BLaER1 treated with 17β-estradiol and CSF1 and Interleukin-3, amounts not matched to agents 10 nM and 100 nM (cell line): ENCODE measurements at regions not wholly inside any gene's neighbourhood (a gene's known extent, or its start where the extent isn't known, plus 50 kb on each side); places are given as distances from the start of the nearest gene placed in this dataset.

ENCODE experiments used
- H3K27ac ChIP-seq, 11 experiments: shearing (Covaris generic); formaldehyde crosslinking; 2 replicates each; pipeline ENCODE4 v1.8.1; 2022
- H3K27me3 ChIP-seq, 11 experiments: shearing (Covaris generic); formaldehyde crosslinking; 2 replicates each; pipeline ENCODE4 v1.8.1; 2022
- H3K36me3 ChIP-seq, 11 experiments: shearing (Covaris generic); formaldehyde crosslinking; 2 replicates each; pipeline ENCODE4 v1.8.1; 2022
- H3K4me1 ChIP-seq, 10 experiments: shearing (Covaris generic); formaldehyde crosslinking; 2 replicates each; pipeline ENCODE4 v1.8.1; 2022
- H3K4me2 ChIP-seq, 11 experiments: shearing (Covaris generic); formaldehyde crosslinking; 2 replicates each; pipeline ENCODE4 v1.8.1; 2022
- H3K4me3 ChIP-seq, 10 experiments: shearing (Covaris generic); formaldehyde crosslinking; 2 replicates each; pipeline ENCODE4 v1.8.1; 2022
- H3K9ac ChIP-seq, 11 experiments: shearing (Covaris generic); formaldehyde crosslinking; 2 replicates each; pipeline ENCODE4 v1.8.1; 2022
- H3K9me3 ChIP-seq, 11 experiments: shearing (Covaris generic); formaldehyde crosslinking; replicated peaks in 1 of 11; 2 replicates each; pipeline ENCODE4 v1.8.1; 2022
- H4K20me1 ChIP-seq, 11 experiments: shearing (Covaris generic); formaldehyde crosslinking; 2 replicates each; pipeline ENCODE4 v1.8.1; 2022
- Cebpa-rat ChIP-seq, 11 experiments: shearing (Covaris generic); IDR thresholded peaks; 2 replicates each; pipeline ENCODE4 v1.8.1; 2022

GRCh38 chr12:91272461-91273063 is 89.9 kb upstream of the DCN start:
- no peak for TF ChIP-seq Cebpa-rat (IDR thresholded peaks at IDR 0.05)
- no peaks in the 10 kb centered on the region for H3K27me3 ChIP-seq
- H3K9me3 ChIP-seq, result no peaks in the 10 kb centered on the region
- H3K36me3 ChIP-seq, result no peaks in the 10 kb centered on the region
- no peak overlapping the region for H3K4me2 ChIP-seq
- no peak overlapping the region for H3K9ac ChIP-seq
- no peaks in the 10 kb centered on the region for H3K4me1 ChIP-seq
- no peak overlapping the region for H3K27ac ChIP-seq
- H3K4me3 ChIP-seq, result no peak overlapping the region
- H4K20me1 ChIP-seq, result no peaks in the 10 kb centered on the region

GRCh38 chr12:91271185-91271584 is 88.6 kb upstream of the DCN start:
- no peaks in the 10 kb centered on the region for H3K9me3 ChIP-seq
- H3K27ac ChIP-seq, result no peak overlapping the region
- H3K36me3 ChIP-seq, result no peaks in the 10 kb centered on the region
- no peak overlapping the region for H3K4me3 ChIP-seq
- TF ChIP-seq Cebpa-rat (IDR thresholded peaks at IDR 0.05), result no peak
- H3K9ac ChIP-seq, result no peak overlapping the region
- no peak overlapping the region for H3K4me2 ChIP-seq
- no peaks in the 10 kb centered on the region for H3K27me3 ChIP-seq
- H4K20me1 ChIP-seq, result no peaks in the 10 kb centered on the region
- H3K4me1 ChIP-seq, result no peaks in the 10 kb centered on the region

GRCh38 chr12:91267039-91267438 is 84.4 kb upstream of the DCN start:
- no peaks in the 10 kb centered on the region for H3K27me3 ChIP-seq
- H3K9ac ChIP-seq, result no peak overlapping the region
- H4K20me1 ChIP-seq, result no peaks in the 10 kb centered on the region
- no peaks in the 10 kb centered on the region for H3K9me3 ChIP-seq
- no peak for TF ChIP-seq Cebpa-rat (IDR thresholded peaks at IDR 0.05)
- no peak overlapping the region for H3K4me2 ChIP-seq
- no peaks in the 10 kb centered on the region for H3K4me1 ChIP-seq
- H3K4me3 ChIP-seq, result no peak overlapping the region
- no peaks in the 10 kb centered on the region for H3K36me3 ChIP-seq
- H3K27ac ChIP-seq, result no peak overlapping the region

- H3K4me2 ChIP-seq, result no peak overlapping the region
- no peaks in the 10 kb centered on the region for H3K9me3 ChIP-seq
- H3K27ac ChIP-seq, result no peak overlapping the region
- H3K4me1 ChIP-seq, result no peaks in the 10 kb centered on the region
- H3K36me3 ChIP-seq, result no peaks in the 10 kb centered on the region
- H3K27me3 ChIP-seq, result no peaks in the 10 kb centered on the region
- H3K9ac ChIP-seq, result no peak overlapping the region
- no peak for TF ChIP-seq Cebpa-rat (IDR thresholded peaks at IDR 0.05)
- no peaks in the 10 kb centered on the region for H4K20me1 ChIP-seq
- no peak overlapping the region for H3K4me3 ChIP-seq
Measured at GRCh38 chr12:91264178-91264577, 81.6 kb upstream of the DCN start.

GRCh38 chr12:91261820-91262676 is 79.4 kb upstream of the DCN start:
- Histone ChIP-seq H3K4me2 (no peak overlapping the region), H3K27ac (no peak overlapping the region), H3K4me1 (no peaks in the 10 kb centered on the region), H3K9ac (no peak overlapping the region), H3K4me3 (no peak overlapping the region), H3K27me3 (no peaks in the 10 kb centered on the region), H3K9me3 (no peaks in the 10 kb centered on the region), H3K36me3 (no peaks in the 10 kb centered on the region), H4K20me1 (no peaks in the 10 kb centered on the region)
- TF ChIP-seq Cebpa-rat (IDR thresholded peaks at IDR 0.05), result no peak

GRCh38 chr12:91256411-91256810 is 73.8 kb upstream of the DCN start:
- no peaks in the 10 kb centered on the region for H4K20me1 ChIP-seq
- H3K4me2 ChIP-seq, result no peak overlapping the region
- no peaks in the 10 kb centered on the region for H3K9me3 ChIP-seq
- H3K4me1 ChIP-seq, result no peaks in the 10 kb centered on the region
- H3K27me3 ChIP-seq, result no peaks in the 10 kb centered on the region
- no peak overlapping the region for H3K4me3 ChIP-seq
- no peak for TF ChIP-seq Cebpa-rat (IDR thresholded peaks at IDR 0.05)
- no peak overlapping the region for H3K9ac ChIP-seq
- H3K36me3 ChIP-seq, result no peaks in the 10 kb centered on the region
- H3K27ac ChIP-seq, result no peak overlapping the region

GRCh38 chr12:91252341-91252740 is 69.7 kb upstream of the DCN start:
- Histone ChIP-seq H3K27me3 (no peaks in the 10 kb centered on the region), H3K4me3 (no peak overlapping the region), H3K4me2 (no peak overlapping the region), H3K4me1 (no peaks in the 10 kb centered on the region), H3K27ac (no peak overlapping the region), H4K20me1 (no peaks in the 10 kb centered on the region), H3K9ac (no peak overlapping the region), H3K9me3 (no peaks in the 10 kb centered on the region), H3K36me3 (no peaks in the 10 kb centered on the region)
- no peak for TF ChIP-seq Cebpa-rat (IDR thresholded peaks at IDR 0.05)

- no peaks in the 10 kb centered on the region for H4K20me1 ChIP-seq
- no peaks in the 10 kb centered on the region for H3K4me1 ChIP-seq
- H3K9me3 ChIP-seq, result no peaks in the 10 kb centered on the region
- H3K27ac ChIP-seq, result no peak overlapping the region
- H3K4me2 ChIP-seq, result no peak overlapping the region
- H3K27me3 ChIP-seq, result no peaks in the 10 kb centered on the region
- H3K9ac ChIP-seq, result no peak overlapping the region
- TF ChIP-seq Cebpa-rat (IDR thresholded peaks at IDR 0.05), result no peak
- H3K4me3 ChIP-seq, result no peak overlapping the region
- H3K36me3 ChIP-seq, result no peaks in the 10 kb centered on the region
Measured at GRCh38 chr12:91250273-91250665, 67.7 kb upstream of the DCN start.

- no peak for TF ChIP-seq Cebpa-rat (IDR thresholded peaks at IDR 0.05)
- no peak overlapping the region for H3K4me2 ChIP-seq
- H3K9me3 ChIP-seq, result no peaks in the 10 kb centered on the region
- no peaks in the 10 kb centered on the region for H3K4me1 ChIP-seq
- H3K27ac ChIP-seq, result no peak overlapping the region
- H3K27me3 ChIP-seq, result no peaks in the 10 kb centered on the region
- H3K36me3 ChIP-seq, result no peaks in the 10 kb centered on the region
- H3K4me3 ChIP-seq, result no peak overlapping the region
- H3K9ac ChIP-seq, result no peak overlapping the region
- H4K20me1 ChIP-seq, result no peaks in the 10 kb centered on the region
Measured at GRCh38 chr12:91249518-91250272, 67.1 kb upstream of the DCN start.
